ENCODE measurements at regions not wholly inside any gene's neighbourhood (a gene's known extent, or its start where the extent isn't known, plus 50 kb on each side); places are given as distances from the start of the nearest gene placed in this dataset.

DNA sequence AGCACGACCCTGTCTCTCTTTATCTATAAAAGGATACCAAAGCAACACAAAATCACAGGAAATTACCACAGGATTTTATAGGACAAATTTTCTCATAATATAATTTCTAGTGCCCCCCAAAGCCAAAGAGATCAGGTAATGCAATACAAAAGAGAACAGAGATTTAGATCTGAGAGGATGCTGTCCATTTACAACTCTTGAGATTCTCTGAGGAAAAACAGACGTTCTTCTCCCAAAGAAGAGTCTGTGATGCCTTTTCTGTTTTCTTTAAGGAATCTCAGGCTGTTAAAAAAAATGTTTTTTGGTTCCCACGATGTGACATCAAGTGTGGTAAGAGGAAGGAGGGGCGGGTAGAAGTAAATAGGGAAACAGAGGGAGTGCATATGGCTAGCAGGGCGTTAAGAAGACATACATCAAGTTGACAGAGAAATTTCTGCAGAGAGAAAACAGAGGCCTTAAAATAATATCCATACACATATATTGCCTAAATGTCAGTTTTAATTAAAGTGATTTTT lies 274.7 kb downstream of the YTHDC2 start:
- Mint-ChIP-seq H3K4me1 (ENCODE audit: unreplicated experiment) (no peaks in the 10 kb centered on the region), H3K27ac (ENCODE audit: unreplicated experiment) (no peak overlapping the region), H3K36me3 (ENCODE audit: unreplicated experiment) (no peaks in the 10 kb centered on the region), H3K9me3 (ENCODE audit: unreplicated experiment) (no peaks in the 10 kb centered on the region), H3K4me3 (ENCODE audit: unreplicated experiment) (no peak overlapping the region), H3K27me3 (ENCODE audit: unreplicated experiment) (peaks cover 12% of the 10 kb centered on the region)
- TF ChIP-seq, protein P1, sequence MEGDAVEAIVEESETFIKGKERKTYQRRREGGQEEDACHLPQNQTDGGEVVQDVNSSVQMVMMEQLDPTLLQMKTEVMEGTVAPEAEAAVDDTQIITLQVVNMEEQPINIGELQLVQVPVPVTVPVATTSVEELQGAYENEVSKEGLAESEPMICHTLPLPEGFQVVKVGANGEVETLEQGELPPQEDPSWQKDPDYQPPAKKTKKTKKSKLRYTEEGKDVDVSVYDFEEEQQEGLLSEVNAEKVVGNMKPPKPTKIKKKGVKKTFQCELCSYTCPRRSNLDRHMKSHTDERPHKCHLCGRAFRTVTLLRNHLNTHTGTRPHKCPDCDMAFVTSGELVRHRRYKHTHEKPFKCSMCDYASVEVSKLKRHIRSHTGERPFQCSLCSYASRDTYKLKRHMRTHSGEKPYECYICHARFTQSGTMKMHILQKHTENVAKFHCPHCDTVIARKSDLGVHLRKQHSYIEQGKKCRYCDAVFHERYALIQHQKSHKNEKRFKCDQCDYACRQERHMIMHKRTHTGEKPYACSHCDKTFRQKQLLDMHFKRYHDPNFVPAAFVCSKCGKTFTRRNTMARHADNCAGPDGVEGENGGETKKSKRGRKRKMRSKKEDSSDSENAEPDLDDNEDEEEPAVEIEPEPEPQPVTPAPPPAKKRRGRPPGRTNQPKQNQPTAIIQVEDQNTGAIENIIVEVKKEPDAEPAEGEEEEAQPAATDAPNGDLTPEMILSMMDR (IDR thresholded peaks at IDR 0.05), result no peak
- DNase-seq (ENCODE audit: extremely low spot score, unreplicated experiment), result no peak

DNA sequence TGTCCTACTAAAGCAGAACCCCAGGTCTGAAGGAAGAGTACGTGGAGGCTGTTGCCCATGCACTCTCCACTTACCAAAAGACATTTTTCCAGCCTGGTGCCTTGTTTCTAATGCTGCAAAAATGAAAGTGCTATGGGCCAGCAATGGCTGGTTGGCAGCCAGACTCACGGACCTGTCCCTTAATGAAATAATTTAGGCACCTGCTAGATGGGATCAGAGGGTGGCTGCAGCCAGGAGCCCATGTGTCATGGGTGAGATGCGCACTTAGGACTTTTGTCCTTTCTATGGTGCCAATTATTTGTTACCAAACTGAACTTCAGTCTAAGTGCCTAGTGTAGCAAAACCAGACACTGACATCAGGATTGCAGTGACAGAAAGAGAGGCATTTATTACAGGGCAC lies 276.3 kb downstream of the YTHDC2 start:
- H3K4me3 Mint-ChIP-seq (ENCODE audit: unreplicated experiment), result no peak overlapping the region
- no peak overlapping the region for H3K27ac Mint-ChIP-seq (ENCODE audit: unreplicated experiment)
- peaks cover 18% of the 10 kb centered on the region for H3K27me3 Mint-ChIP-seq (ENCODE audit: unreplicated experiment)
- H3K9me3 Mint-ChIP-seq (ENCODE audit: unreplicated experiment), result no peaks in the 10 kb centered on the region
- TF ChIP-seq, protein P1 (IDR thresholded peaks at IDR 0.05), result no peak
- no peaks in the 10 kb centered on the region for H3K36me3 Mint-ChIP-seq (ENCODE audit: unreplicated experiment)
- DNase-seq (ENCODE audit: extremely low spot score, unreplicated experiment), result no peak
- no peaks in the 10 kb centered on the region for H3K4me1 Mint-ChIP-seq (ENCODE audit: unreplicated experiment)

DNA sequence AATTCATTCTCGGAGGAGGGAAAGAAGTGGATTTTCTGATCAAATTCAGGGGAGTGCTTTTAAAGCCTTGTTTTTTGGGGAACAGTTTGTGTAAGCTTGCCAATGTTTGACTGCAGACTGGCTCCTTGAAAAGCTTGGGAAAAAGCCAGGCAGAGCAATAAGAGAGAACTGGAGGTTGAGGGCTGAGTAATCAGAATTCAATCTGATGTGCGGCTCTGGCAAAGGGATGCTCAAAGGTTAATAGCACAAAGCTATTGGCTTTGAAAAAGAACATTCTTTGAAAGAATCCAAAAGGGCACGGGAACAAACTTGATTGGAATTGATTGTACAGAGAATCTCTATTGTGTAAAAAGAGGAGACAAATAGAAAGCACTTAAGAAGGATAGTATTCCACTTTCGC lies 279.3 kb downstream of the YTHDC2 start:
- H3K27ac Mint-ChIP-seq (ENCODE audit: unreplicated experiment), result no peak overlapping the region
- TF ChIP-seq, protein P1 (IDR thresholded peaks at IDR 0.05), result no peak
- peaks cover 26% of the 10 kb centered on the region for H3K27me3 Mint-ChIP-seq (ENCODE audit: unreplicated experiment)
- H3K4me3 Mint-ChIP-seq (ENCODE audit: unreplicated experiment), result no peak overlapping the region
- H3K36me3 Mint-ChIP-seq (ENCODE audit: unreplicated experiment), result no peaks in the 10 kb centered on the region
- DNase-seq (ENCODE audit: extremely low spot score, unreplicated experiment), result no peak
- no peaks in the 10 kb centered on the region for H3K9me3 Mint-ChIP-seq (ENCODE audit: unreplicated experiment)
- H3K4me1 Mint-ChIP-seq (ENCODE audit: unreplicated experiment), result no peaks in the 10 kb centered on the region

DNA sequence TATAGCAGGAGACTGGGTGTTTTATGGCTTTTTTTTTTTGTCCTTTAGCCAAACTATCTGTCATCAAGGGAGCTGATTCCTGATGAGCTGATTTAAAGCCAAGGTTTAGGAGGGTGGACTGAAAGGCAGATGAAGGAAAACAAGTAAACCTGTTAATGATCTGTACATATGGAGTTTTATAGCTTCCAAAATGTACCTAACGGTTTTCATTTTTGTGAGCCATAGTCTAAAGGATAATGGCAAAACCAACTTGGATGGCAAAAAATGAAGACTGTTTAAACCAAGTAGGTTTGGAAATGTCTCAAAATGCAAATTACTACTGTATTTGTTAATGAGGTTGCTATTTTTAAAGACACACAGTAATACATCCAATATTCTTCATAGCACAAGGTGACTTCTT lies 281.5 kb downstream of the YTHDC2 start:
- TF ChIP-seq, protein P1 (IDR thresholded peaks at IDR 0.05), result no peak
- Mint-ChIP-seq H3K27ac (ENCODE audit: unreplicated experiment) (no peak overlapping the region), H3K4me1 (ENCODE audit: unreplicated experiment) (no peaks in the 10 kb centered on the region), H3K27me3 (ENCODE audit: unreplicated experiment) (peaks cover 38% of the 10 kb centered on the region), H3K9me3 (ENCODE audit: unreplicated experiment) (no peaks in the 10 kb centered on the region), H3K36me3 (ENCODE audit: unreplicated experiment) (no peaks in the 10 kb centered on the region), H3K4me3 (ENCODE audit: unreplicated experiment) (no peak overlapping the region)
- no peak for DNase-seq (ENCODE audit: extremely low spot score, unreplicated experiment)

DNA sequence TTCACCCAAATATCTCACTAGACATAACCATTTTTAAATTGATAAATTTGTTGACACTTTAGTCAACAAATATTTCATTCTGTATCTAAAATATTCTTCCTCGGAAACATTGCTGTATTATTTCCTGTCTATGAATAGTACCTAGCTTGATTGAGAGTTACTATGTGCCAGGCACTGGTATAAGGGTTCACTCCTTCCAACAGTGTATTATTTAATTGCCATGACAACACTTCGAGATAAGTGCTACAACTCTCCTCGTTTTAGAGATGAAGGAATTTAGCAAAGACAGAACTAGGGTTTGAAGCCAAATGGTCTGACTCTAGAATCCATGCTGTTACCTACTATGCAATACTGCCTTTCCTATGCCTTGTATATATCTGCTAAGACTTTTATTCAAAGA lies 287.2 kb downstream of the YTHDC2 start:
- TF ChIP-seq, protein P1 (IDR thresholded peaks at IDR 0.05), result no peak
- Mint-ChIP-seq H3K9me3 (ENCODE audit: unreplicated experiment) (no peaks in the 10 kb centered on the region), H3K27me3 (ENCODE audit: unreplicated experiment) (peaks cover 33% of the 10 kb centered on the region), H3K36me3 (ENCODE audit: unreplicated experiment) (no peaks in the 10 kb centered on the region), H3K27ac (ENCODE audit: unreplicated experiment) (no peak overlapping the region), H3K4me3 (ENCODE audit: unreplicated experiment) (no peak overlapping the region), H3K4me1 (ENCODE audit: unreplicated experiment) (peaks cover 3% of the 10 kb centered on the region)
- no peak for DNase-seq (ENCODE audit: extremely low spot score, unreplicated experiment)

Measured in osteocyte (in vitro differentiated cells).